ENCODE measurements at regions not wholly inside any gene's neighbourhood (a gene's known extent, or its start where the extent isn't known, plus 50 kb on each side); places are given as distances from the start of the nearest gene placed in this dataset.

DNA sequence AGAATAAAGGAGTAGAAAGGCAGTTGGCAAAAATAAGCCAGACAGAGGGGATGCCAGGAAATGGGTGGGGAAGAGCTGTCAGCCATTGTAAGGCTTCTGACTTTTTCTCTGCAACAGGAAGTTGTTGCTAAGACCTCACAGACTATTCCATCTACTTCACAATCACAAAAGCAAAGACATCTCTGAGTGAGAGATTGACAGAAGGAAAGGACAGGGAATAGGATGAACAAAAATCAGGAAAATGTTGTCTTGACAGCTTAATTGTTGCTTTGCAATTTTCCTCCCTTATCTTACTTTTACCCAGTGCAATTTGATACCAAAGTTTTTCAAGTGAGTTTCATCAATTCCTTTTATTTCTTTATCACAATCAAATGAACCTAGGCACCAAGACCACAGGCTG, 291.2 kb downstream of the CBLN4 start:
- peaks cover 0 to 7% (median 0%) of the 10 kb centered on the region in 3 donors for H3K9me3 ChIP-seq
- ATAC-seq: no peak
- TF ChIP-seq POLR2A (IDR thresholded peaks at IDR 0.05): no peak
- no peak overlapping the region for H3K27ac ChIP-seq
- no peaks in the 10 kb centered on the region for H3K27me3 ChIP-seq
- no peaks in the 10 kb centered on the region for H3K36me3 ChIP-seq
- H3K4me1 ChIP-seq: no peaks in the 10 kb centered on the region
- no peak overlapping the region for H3K4me3 ChIP-seq

DNA sequence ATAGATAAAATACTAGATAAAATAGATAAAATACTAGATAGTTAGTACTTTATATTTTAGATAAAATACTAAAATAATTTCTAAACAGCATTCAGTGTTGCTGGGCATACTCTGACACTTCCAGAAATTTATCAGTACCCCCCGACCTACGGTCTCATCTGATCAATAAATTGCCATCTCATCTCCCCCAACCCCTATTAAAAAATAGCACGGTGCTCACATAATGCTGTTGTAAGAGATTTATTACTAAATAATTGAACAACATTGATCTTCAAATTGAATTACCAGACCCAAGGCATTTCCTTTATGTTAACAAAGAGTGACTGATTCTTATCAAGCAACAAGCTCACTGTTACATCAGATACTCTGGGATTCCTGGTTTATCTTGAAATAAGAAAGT, 300.9 kb downstream of the CBLN4 start:
- Histone ChIP-seq H3K27me3 (no peaks in the 10 kb centered on the region), H3K9me3 (no peaks in the 10 kb centered on the region), H3K4me1 (no peaks in the 10 kb centered on the region), H3K4me3 (no peak overlapping the region), H3K27ac (no peak overlapping the region), H3K36me3 (no peaks in the 10 kb centered on the region)
- TF ChIP-seq, protein P1, sequence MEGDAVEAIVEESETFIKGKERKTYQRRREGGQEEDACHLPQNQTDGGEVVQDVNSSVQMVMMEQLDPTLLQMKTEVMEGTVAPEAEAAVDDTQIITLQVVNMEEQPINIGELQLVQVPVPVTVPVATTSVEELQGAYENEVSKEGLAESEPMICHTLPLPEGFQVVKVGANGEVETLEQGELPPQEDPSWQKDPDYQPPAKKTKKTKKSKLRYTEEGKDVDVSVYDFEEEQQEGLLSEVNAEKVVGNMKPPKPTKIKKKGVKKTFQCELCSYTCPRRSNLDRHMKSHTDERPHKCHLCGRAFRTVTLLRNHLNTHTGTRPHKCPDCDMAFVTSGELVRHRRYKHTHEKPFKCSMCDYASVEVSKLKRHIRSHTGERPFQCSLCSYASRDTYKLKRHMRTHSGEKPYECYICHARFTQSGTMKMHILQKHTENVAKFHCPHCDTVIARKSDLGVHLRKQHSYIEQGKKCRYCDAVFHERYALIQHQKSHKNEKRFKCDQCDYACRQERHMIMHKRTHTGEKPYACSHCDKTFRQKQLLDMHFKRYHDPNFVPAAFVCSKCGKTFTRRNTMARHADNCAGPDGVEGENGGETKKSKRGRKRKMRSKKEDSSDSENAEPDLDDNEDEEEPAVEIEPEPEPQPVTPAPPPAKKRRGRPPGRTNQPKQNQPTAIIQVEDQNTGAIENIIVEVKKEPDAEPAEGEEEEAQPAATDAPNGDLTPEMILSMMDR (IDR thresholded peaks at IDR 0.05): no peak
- ATAC-seq: no peak
- WGBS, 2 donors (ENCODE audit: low coverage in 1 of 2): 48 to 68% methylated on average over 3 of the region's 3 CpGs

DNA sequence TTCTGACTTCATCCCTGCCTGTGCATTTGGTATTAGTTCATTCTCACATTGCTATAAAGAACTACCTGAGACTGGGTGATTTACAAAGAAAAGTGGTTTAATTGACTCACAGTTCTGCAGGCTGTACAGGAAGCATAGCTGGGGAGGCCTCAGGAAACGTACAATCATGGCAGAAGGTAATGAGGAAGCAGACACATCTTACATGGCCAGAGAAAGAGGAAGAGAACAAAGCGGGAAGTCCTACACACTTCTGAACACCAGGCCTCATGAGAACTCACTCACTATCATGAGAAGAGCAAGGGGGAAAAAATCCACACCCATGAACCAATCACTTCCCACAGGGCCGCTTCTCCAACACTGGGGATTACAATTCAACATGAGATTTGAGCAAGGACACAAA, 303.9 kb downstream of the CBLN4 start:
- 80 to 86% methylated on average over 1 to 3 of the region's 3 CpGs for WGBS, 2 donors (ENCODE audit: low coverage in 1 of 2)
- TF ChIP-seq POLR2AphosphoS5 (IDR thresholded peaks at IDR 0.05): no peak
- TF ChIP-seq EP300 (IDR thresholded peaks at IDR 0.05): no peak
- TF ChIP-seq, protein P1 (IDR thresholded peaks at IDR 0.05): no peak
- TF ChIP-seq POLR2A (IDR thresholded peaks at IDR 0.05): no peak
- ATAC-seq: no peak
- no peak overlapping the region for H3K4me3 ChIP-seq
- H3K36me3 ChIP-seq: no peaks in the 10 kb centered on the region
- no peak overlapping the region for H3K27ac ChIP-seq
- no peaks in the 10 kb centered on the region for H3K9me3 ChIP-seq
- no peaks in the 10 kb centered on the region for H3K4me1 ChIP-seq
- no peaks in the 10 kb centered on the region for H3K27me3 ChIP-seq

DNA sequence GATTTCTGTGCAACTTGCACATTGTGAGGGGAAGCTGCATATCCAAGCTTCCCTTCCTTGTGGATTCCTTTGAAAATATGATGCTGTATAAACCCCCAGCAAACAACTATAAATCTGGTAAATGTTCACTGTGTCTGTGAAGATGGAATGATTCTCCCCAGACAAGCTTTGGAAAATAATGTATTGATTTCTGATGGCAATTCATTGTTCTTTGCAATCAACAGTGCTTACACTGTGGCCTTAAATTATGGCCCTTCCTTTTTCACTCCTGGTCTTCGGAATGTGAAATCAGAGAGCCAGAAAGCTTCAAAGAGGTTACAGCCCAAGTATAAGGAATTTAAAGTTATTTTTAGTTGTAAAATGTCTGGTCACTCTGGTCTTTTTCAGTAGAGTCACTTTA, 308.8 kb downstream of the CBLN4 start:
- no peak for ATAC-seq
- TF ChIP-seq EP300 (IDR thresholded peaks at IDR 0.05) (no peak), POLR2AphosphoS5 (IDR thresholded peaks at IDR 0.05) (no peak), POLR2A (IDR thresholded peaks at IDR 0.05) (no peak)
- TF ChIP-seq, protein P1 (IDR thresholded peaks at IDR 0.05): no peak
- Histone ChIP-seq H3K9me3 (no peaks in the 10 kb centered on the region), H3K36me3 (no peaks in the 10 kb centered on the region), H3K27ac (no peak overlapping the region), H3K27me3 (no peaks in the 10 kb centered on the region), H3K4me3 (no peak overlapping the region), H3K4me1 (no peaks in the 10 kb centered on the region)
- WGBS, 2 donors (ENCODE audit: low coverage in 1 of 2): 37 to 100% methylated on average over 1 of the region's 1 CpG

DNA sequence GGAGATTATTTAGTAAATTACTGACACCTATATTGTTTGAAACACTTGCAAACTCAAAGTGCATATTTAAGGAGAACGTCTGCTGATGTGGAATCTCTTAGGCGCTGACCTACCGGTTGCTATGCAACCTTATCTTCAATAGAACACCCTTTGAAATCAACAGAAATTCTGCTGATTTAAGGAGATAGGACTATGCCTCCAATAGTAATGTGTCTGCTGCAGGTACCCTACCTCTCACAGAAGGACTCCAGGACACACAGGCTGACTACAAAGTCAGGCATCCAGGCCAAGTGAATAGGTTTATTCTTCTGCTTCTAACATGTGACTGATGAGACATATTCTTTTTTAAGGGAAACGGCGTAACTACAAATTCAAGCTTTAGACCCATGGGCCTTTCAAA, 311.7 kb downstream of the CBLN4 start:
- H3K36me3 ChIP-seq: no peaks in the 10 kb centered on the region
- ATAC-seq: no peak
- 72 to 80% methylated on average over 5 of the region's 5 CpGs for WGBS, 2 donors (ENCODE audit: low coverage in 1 of 2)
- no peak for TF ChIP-seq POLR2AphosphoS5 (IDR thresholded peaks at IDR 0.05)
- no peak for TF ChIP-seq EP300 (IDR thresholded peaks at IDR 0.05)
- TF ChIP-seq POLR2A (IDR thresholded peaks at IDR 0.05): no peak
- TF ChIP-seq, protein P1 (IDR thresholded peaks at IDR 0.05): no peak
- H3K9me3 ChIP-seq: no peaks in the 10 kb centered on the region
- H3K4me1 ChIP-seq: no peaks in the 10 kb centered on the region
- no peak overlapping the region for H3K27ac ChIP-seq
- H3K27me3 ChIP-seq: no peaks in the 10 kb centered on the region
- H3K4me3 ChIP-seq: no peak overlapping the region

GRCh38 chr20:55685841-55686240, 319.5 kb downstream of the CBLN4 start:
- no peak overlapping the region for H3K4me3 ChIP-seq
- H3K27me3 ChIP-seq: no peaks in the 10 kb centered on the region
- TF ChIP-seq, protein P1 (IDR thresholded peaks at IDR 0.05): no peak
- no peaks in the 10 kb centered on the region for H3K9me3 ChIP-seq
- H3K27ac ChIP-seq: no peak overlapping the region
- no peak for ATAC-seq
- H3K4me1 ChIP-seq: peaks cover 0 to 11% (median 0%) of the 10 kb centered on the region in 3 donors
- H3K36me3 ChIP-seq: no peaks in the 10 kb centered on the region
- 22 to 26% methylated on average over 8 of the region's 8 CpGs for WGBS, 2 donors (ENCODE audit: low coverage in 1 of 2)
